Activated naive CD4-positive, alpha-beta T cell treated with anti-CD3 and anti-CD28 coated beads, Interleukin-2, amount 10 ng/mL, durations not matched to agents 7 days and 5 days (primary cell): ENCODE measurements at regions not wholly inside any gene's neighbourhood (a gene's known extent, or its start where the extent isn't known, plus 50 kb on each side); places are given as distances from the start of the nearest gene placed in this dataset.

Experiments used
- CTCF ChIA-PET: fragments of 350-600 bp; sonication (Branson Sonifier 250); formaldehyde crosslinking; loops from one replicate; lab custom pipeline; 2021; ENCODE audit warnings: antibody characterized with exemption; lab: Charles Lee
- DNase-seq: peaks from one replicate; pipeline ENCODE4 v3.0.0-alpha.2; 2020
- H3K27ac Mint-ChIP-seq: one replicate; pipeline ENCODE4 v1.8.0; 2021; ENCODE audit warnings: mild to moderate bottlenecking, moderate library complexity, mixed read lengths
- H3K27me3 Mint-ChIP-seq: one replicate; pipeline ENCODE4 v1.8.0; 2021; ENCODE audit warnings: mild to moderate bottlenecking, mixed read lengths
- H3K36me3 Mint-ChIP-seq: one replicate; pipeline ENCODE4 v1.8.0; 2021; ENCODE audit warnings: mixed read lengths
- H3K4me1 Mint-ChIP-seq: one replicate; pipeline ENCODE4 v1.8.0; 2021; ENCODE audit warnings: mixed read lengths
- H3K4me3 Mint-ChIP-seq: one replicate; pipeline ENCODE4 v1.8.0; 2021; ENCODE audit warnings: mild to moderate bottlenecking, moderate library complexity, mixed read lengths
- H3K9me3 Mint-ChIP-seq: one replicate; pipeline ENCODE4 v1.8.0; 2021; ENCODE audit warnings: mixed read lengths

DNA sequence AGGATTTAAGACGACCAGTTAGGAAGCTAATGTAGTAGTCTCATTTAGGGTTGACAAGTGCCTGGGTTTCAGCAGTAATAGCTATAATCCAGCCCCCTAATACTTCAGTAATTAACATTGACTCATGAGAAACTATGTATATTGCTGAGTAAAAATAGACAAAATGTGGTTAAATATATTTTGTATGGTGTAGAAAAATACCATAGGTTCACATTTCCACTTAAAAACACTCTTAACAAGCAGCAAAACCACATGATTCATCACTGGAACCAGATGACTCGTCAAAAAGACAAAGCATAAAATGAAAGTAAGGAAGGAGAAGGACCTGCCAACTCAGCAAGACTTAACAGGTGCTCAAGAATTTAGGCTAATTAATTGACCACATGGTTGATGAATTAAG is 288.9 kb downstream of the EFHB start:
- CTCF ChIA-PET, result no interaction called here
- DNase-seq, result no peak
- H3K4me1 Mint-ChIP-seq, result no peaks in the 10 kb centered on the region
- peaks cover 2% of the 10 kb centered on the region for H3K9me3 Mint-ChIP-seq
- H3K27me3 Mint-ChIP-seq, result no peaks in the 10 kb centered on the region
- no peak overlapping the region for H3K4me3 Mint-ChIP-seq
- H3K27ac Mint-ChIP-seq, result no peak overlapping the region
- no peaks in the 10 kb centered on the region for H3K36me3 Mint-ChIP-seq

DNA sequence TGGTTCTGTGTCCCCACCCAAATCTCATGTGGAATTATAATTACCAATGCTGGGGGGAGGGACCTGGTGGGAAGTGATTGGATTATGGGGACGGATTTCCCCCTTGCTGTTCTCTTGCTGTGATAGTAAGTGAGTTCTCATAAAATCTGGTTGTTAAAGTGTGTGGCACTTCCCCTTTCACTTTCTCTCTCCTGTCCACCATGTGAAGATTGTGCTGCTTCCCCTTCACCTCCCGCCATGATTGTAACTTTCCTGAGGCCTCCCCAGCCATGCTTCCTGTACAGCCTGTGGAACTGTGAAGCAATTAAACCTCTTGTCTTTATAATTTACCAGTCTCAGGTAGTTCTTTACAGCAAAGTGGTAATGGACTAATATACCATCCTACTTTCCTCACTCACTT is 289.6 kb downstream of the EFHB start:
- CTCF ChIA-PET, result no interaction called here
- Mint-ChIP-seq H3K36me3 (no peaks in the 10 kb centered on the region), H3K4me3 (no peak overlapping the region), H3K9me3 (peaks cover 2% of the 10 kb centered on the region), H3K27ac (no peak overlapping the region), H3K4me1 (no peaks in the 10 kb centered on the region), H3K27me3 (no peaks in the 10 kb centered on the region)
- no peak for DNase-seq

DNA sequence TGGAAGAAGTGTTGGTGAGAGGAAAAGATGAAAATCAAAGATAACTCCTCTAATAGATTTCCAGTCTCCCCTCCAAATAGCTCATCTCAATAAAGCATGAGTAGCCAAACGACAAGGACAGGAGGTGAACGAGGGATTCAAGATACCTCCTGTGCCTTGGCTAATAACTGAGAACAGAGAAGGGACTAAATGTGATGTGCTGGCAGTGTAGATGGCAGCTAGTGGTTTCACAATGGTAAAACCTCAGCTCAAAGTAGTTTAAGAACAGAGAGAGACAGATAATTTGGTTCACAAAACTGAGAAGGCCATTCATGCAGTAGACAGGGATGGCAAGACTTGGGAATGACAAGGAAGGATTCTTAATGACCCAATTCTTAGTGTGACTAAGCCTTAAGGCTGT is 292.6 kb downstream of the EFHB start:
- DNase-seq, result no peak
- H3K4me1 Mint-ChIP-seq, result no peaks in the 10 kb centered on the region
- no peaks in the 10 kb centered on the region for H3K27me3 Mint-ChIP-seq
- no peak overlapping the region for H3K27ac Mint-ChIP-seq
- CTCF ChIA-PET, result no interaction called here
- H3K36me3 Mint-ChIP-seq, result no peaks in the 10 kb centered on the region
- no peak overlapping the region for H3K4me3 Mint-ChIP-seq
- H3K9me3 Mint-ChIP-seq, result peaks cover 5% of the 10 kb centered on the region

DNA sequence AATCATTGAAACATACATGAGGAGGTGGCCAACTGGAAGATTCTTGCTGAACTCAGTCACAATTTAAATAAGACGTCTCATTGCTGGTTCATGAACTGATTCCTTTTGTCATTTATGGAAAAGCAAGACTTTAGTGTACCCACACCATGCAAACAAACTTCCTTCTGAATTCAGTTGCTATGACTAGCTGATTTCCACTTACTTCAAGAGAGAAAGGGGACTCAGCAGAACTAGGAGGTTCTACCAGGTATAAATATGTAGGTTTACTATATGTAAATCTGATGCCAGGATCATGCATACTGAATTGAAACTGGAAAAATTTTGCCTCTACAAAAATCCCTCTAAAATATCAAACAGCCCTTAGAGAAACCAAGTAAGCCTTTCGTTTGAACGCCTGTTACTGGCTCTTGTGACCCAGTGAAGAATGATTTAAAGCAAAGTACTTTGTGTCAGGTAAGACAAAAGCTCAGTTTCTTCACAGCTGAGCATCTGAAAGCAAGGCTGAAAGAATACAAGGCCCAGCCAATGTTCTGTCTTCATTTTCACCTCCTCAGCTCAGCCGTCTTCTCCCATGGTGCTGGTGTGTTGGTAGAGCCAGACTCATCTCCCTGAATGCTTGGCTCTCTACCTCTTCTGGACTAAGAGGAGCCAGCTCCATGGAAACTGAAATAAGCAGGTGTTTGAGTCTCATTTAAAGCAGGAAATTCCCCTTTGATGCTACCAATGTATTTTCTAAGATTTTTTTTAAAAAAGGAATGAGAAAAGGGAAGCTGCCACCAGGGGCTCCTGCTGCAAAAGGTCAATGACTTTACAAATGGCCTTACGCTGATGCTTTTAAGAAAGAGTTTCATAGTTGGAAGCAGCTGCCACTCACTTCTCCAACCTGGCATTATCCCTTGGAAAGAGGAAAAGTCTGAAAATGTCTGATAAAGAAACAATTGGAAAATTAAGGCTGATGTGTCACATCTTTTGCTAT is 301.6 kb downstream of the EFHB start:
- no peaks in the 10 kb centered on the region for H3K36me3 Mint-ChIP-seq
- H3K27ac Mint-ChIP-seq, result no peak overlapping the region
- no peaks in the 10 kb centered on the region for H3K4me1 Mint-ChIP-seq
- no peaks in the 10 kb centered on the region for H3K27me3 Mint-ChIP-seq
- H3K9me3 Mint-ChIP-seq, result peaks cover 2% of the 10 kb centered on the region
- DNase-seq, result no peak
- H3K4me3 Mint-ChIP-seq, result no peak overlapping the region
- CTCF ChIA-PET, result no interaction called here

DNA sequence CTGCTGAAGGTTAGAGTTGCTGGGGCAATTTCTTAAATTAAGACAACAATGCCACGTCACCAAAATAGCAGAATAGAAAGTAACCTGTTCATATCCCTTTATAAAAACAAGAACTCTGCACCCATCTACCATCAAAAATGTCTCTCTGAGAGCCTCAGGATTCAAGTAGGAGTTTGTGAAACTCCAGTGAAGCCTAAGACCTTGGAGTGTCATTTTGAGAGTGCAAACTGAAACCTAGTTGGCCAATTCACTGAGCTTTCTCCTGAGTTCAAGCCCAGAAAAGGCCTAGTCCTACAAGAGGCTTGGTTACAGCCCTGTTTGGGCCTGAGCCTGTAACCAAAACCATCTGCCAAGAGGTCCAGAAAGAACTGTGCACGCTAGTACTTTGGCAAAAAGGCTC is 335.1 kb downstream of the EFHB start:
- H3K4me1 Mint-ChIP-seq, result no peaks in the 10 kb centered on the region
- no peak overlapping the region for H3K27ac Mint-ChIP-seq
- CTCF ChIA-PET, result no interaction called here
- no peak for DNase-seq
- H3K4me3 Mint-ChIP-seq, result no peak overlapping the region
- H3K27me3 Mint-ChIP-seq, result no peaks in the 10 kb centered on the region
- H3K9me3 Mint-ChIP-seq, result peaks cover 6% of the 10 kb centered on the region
- no peaks in the 10 kb centered on the region for H3K36me3 Mint-ChIP-seq

DNA sequence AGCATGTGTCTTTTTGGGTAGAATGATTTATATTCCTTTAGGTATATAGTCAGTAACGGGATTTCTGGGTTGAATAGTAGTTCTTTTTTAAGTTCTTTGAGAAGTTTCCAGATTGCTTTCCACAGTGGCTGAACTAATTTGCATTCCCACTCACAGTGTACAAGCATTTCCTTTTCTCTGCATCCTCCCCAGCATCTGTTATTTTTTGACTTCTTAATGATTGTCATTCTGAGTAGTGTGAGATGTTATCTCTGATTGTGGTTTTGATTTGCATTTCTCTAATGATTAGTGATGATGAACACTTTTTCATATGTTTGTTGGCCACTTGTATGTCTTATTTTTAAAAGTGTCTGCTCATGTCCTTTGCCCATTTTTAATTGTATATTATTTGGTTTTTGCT is 337.6 kb downstream of the EFHB start:
- CTCF ChIA-PET, result no interaction called here
- Mint-ChIP-seq H3K4me3 (no peak overlapping the region), H3K9me3 (peaks cover 3% of the 10 kb centered on the region), H3K4me1 (no peaks in the 10 kb centered on the region), H3K36me3 (no peaks in the 10 kb centered on the region), H3K27ac (no peak overlapping the region), H3K27me3 (no peaks in the 10 kb centered on the region)
- no peak for DNase-seq

DNA sequence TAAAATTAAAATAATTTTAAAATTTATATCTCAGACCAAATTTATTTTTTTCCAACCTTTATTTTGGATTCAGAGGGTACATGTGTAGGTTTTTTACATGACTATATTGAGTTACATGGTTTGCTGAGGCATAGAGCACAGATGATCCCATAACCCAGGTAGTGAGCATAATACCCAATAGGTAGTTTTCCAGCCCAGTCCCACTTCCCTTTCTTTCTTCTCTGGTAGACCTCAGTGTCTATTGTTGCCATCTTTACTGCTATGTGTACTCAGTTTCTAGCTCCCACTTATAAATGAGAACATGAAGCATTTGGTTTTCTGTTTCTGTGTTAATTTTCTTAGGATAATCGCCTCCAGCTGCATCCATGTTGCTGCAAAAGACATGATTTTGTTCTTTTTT is 338.1 kb downstream of the EFHB start:
- H3K4me3 Mint-ChIP-seq, result no peak overlapping the region
- H3K27ac Mint-ChIP-seq, result no peak overlapping the region
- H3K27me3 Mint-ChIP-seq, result no peaks in the 10 kb centered on the region
- H3K36me3 Mint-ChIP-seq, result no peaks in the 10 kb centered on the region
- DNase-seq, result no peak
- H3K4me1 Mint-ChIP-seq, result no peaks in the 10 kb centered on the region
- H3K9me3 Mint-ChIP-seq, result peaks cover 3% of the 10 kb centered on the region
- CTCF ChIA-PET, result no interaction called here
